Transverse colon (tissue), 4 donors: ENCODE measurements at regions not wholly inside any gene's neighbourhood (a gene's known extent, or its start where the extent isn't known, plus 50 kb on each side); places are given as distances from the start of the nearest gene placed in this dataset.

ENCODE experiments used
- POLR2AphosphoS5 ChIP-seq, 3 donors: sonication (generic); formaldehyde crosslinking; IDR thresholded peaks; one replicate each; pipeline ENCODE4 v1.6.1; 2016; ENCODE audit warnings: antibody characterized with exemption in 3 of 3
- TF ChIP-seq, protein P1 (sequence below), 5 experiments: fragments of 200-600 bp in 3 of 5; fragments of 450-650 bp in 2 of 5; sonication (generic) in 3 of 5; IDR thresholded peaks; 1 replicate in 2 of 5; 2 replicates in 3 of 5; pipeline ENCODE4 v1.5.1; 2016 to 2017; ENCODE audit warnings: antibody characterized with exemption in 5 of 5, inconsistent platforms in 3 of 5, mild to moderate bottlenecking in 2 of 5, moderate library complexity in 1 of 5

GRCh38 chr15:96209285-96209735 is 121.2 kb upstream of the NR2F2 start:
- TF ChIP-seq POLR2AphosphoS5 (IDR thresholded peaks at IDR 0.05), result no peak
- TF ChIP-seq, protein P1, sequence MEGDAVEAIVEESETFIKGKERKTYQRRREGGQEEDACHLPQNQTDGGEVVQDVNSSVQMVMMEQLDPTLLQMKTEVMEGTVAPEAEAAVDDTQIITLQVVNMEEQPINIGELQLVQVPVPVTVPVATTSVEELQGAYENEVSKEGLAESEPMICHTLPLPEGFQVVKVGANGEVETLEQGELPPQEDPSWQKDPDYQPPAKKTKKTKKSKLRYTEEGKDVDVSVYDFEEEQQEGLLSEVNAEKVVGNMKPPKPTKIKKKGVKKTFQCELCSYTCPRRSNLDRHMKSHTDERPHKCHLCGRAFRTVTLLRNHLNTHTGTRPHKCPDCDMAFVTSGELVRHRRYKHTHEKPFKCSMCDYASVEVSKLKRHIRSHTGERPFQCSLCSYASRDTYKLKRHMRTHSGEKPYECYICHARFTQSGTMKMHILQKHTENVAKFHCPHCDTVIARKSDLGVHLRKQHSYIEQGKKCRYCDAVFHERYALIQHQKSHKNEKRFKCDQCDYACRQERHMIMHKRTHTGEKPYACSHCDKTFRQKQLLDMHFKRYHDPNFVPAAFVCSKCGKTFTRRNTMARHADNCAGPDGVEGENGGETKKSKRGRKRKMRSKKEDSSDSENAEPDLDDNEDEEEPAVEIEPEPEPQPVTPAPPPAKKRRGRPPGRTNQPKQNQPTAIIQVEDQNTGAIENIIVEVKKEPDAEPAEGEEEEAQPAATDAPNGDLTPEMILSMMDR (IDR thresholded peaks at IDR 0.05), result no peak
